PC-3 (cell line): ENCODE measurements at regions not wholly inside any gene's neighbourhood (a gene's known extent, or its start where the extent isn't known, plus 50 kb on each side); places are given as distances from the start of the nearest gene placed in this dataset.

Experiments used
- ATAC-seq: fragments of 200-7000 bp; cut with Tn5 transposase; 2 replicates; pipeline ENCODE4 v1.9.1; 2020; ENCODE audit warnings: mild to moderate bottlenecking, moderate library complexity
- BruUV-seq: library from RNA; stranded (reverse); fragments of 400-500 nt; replicated peaks from 2 replicates; lab custom pipeline; 2021; lab: Mats Ljungman, UMichigan
- CTCF ChIA-PET: fragments of 300-600 bp; sonication (Branson Sonifier 250); formaldehyde crosslinking; loops from one replicate; lab custom pipeline; 2022; ENCODE audit warnings: antibody characterized with exemption; lab: Charles Lee
- POLR2A ChIA-PET: fragments of 300-600 bp; sonication (Branson Sonifier 250); formaldehyde crosslinking; loops from one replicate; lab custom pipeline; 2022; ENCODE audit warnings: antibody characterized with exemption; ENCODE audit not compliant: unreplicated experiment; lab: Charles Lee
- DNase-seq: peaks from one replicate; pipeline ENCODE4 v3.0.0-alpha.2; 2015
- H2AFZ ChIP-seq: fragments of 300-600 bp; sonication (generic); 2 replicates; pipeline ENCODE4 v1.6.0; 2016; ENCODE audit warnings: antibody characterized with exemption, low read length
- H3F3A ChIP-seq: fragments of 300-600 bp; sonication (generic); one replicate; pipeline ENCODE4 v1.6.0; 2017; ENCODE audit warnings: antibody characterized with exemption, low read length, control low read depth, mild to moderate bottlenecking; ENCODE audit not compliant: unreplicated experiment
- H3K27ac ChIP-seq: fragments of 300-600 bp; sonication (generic); 2 replicates; pipeline ENCODE4 v1.5.1; 2016; ENCODE audit warnings: mild to moderate bottlenecking, low read length
- H3K27me3 ChIP-seq: fragments of 300-600 bp; sonication (generic); 2 replicates; pipeline ENCODE4 v1.6.1; 2016; ENCODE audit warnings: low read length, mixed read lengths
- H3K36me3 ChIP-seq: fragments of 300-600 bp; sonication (generic); 2 replicates; pipeline ENCODE4 v1.6.1; 2016; ENCODE audit warnings: low read depth, mixed run types, low read length, mixed read lengths
- H3K4me1 ChIP-seq: fragments of 300-600 bp; sonication (generic); 2 replicates; pipeline ENCODE4 v1.5.1; 2016; ENCODE audit warnings: low read length; ENCODE audit not compliant: insufficient read depth
- H3K4me2 ChIP-seq: fragments of 300-600 bp; sonication (generic); 2 replicates; pipeline ENCODE4 v1.6.0; 2016; ENCODE audit warnings: low read length
- H3K4me3 ChIP-seq: fragments of 300-600 bp; sonication (generic); 2 replicates; pipeline ENCODE4 v1.5.1; 2016; ENCODE audit warnings: mild to moderate bottlenecking, low read length, mixed read lengths
- H3K79me2 ChIP-seq: fragments of 300-600 bp; sonication (generic); 2 replicates; pipeline ENCODE4 v1.6.1; 2017; ENCODE audit warnings: low read length, mixed read lengths
- H3K9ac ChIP-seq: fragments of 300-600 bp; sonication (generic); 2 replicates; pipeline ENCODE4 v1.6.0; 2016; ENCODE audit warnings: mild to moderate bottlenecking, low read length
- H3K9me2 ChIP-seq: fragments of 300-600 bp; sonication (generic); replicated peaks from 2 replicates; pipeline ENCODE4 v1.6.1; 2016; ENCODE audit warnings: mixed run types, low read length, mixed read lengths
- H3K9me3 ChIP-seq: fragments of 300-600 bp; sonication (generic); 2 replicates; pipeline ENCODE4 v1.6.1; 2016; ENCODE audit warnings: low read length, mixed read lengths
- H4K20me1 ChIP-seq: fragments of 300-600 bp; sonication (generic); 2 replicates; pipeline ENCODE4 v1.6.1; 2016; ENCODE audit warnings: low read length, mixed read lengths
- CTCF ChIP-seq: fragments of 300-600 bp; sonication (generic); conservative IDR thresholded peaks from 2 replicates; pipeline ENCODE4 v1.5.1; 2017; ENCODE audit warnings: antibody characterized with exemption, low read depth, mild to moderate bottlenecking, low read length
- EZH2 ChIP-seq: fragments of 300-600 bp; sonication (generic); IDR thresholded peaks from one replicate; pipeline ENCODE4 v1.6.1; 2017; ENCODE audit warnings: antibody characterized with exemption, mild to moderate bottlenecking, low read length; ENCODE audit not compliant: unreplicated experiment
- EZH2phosphoT487 ChIP-seq: fragments of 300-600 bp; sonication (generic); IDR thresholded peaks from 2 replicates; pipeline ENCODE4 v1.6.1; 2018; ENCODE audit warnings: mild to moderate bottlenecking, antibody characterized with exemption, low read length, borderline replicate concordance
- intact Hi-C: fragments of 100-400 bp; cut with micrococcal nuclease; formaldehyde crosslinking; loops from 2 replicates; pipeline ENCODE4 v1.9.0; 2023

DNA sequence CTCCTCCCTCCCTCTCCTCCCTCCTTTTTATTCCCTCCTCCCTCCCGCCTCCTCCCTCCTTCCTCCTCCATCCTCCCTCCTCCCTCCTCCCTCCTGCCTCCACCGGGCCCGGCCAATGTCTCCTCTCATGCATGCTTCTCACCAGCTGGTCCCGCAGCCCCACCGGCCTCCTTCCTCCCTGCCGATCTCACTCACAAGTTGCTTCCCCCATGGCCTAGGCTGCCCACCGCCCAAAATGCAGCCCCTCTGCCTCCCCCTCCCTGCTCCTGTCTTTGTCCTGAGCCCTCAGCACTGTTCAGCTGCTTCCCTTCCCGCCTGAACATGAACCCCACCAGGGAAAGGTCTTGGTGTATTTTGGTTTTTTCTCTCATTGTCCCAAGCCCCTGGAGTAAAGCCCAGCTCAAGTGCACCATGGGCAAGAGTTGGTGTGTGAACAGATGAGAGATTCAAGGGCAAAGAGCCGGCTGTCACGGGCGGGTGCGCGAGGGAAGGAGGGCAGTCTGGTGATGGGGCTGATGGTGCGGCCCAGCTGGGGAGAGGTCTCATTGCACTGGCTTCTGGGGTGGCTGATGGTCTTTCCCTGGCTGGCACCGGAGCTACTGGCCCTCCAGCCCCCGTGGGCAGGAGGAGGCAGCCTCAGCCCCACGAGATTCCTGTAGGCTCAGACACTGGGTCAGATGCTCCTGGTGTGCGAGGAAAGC, 117.6 kb downstream of the TWIST2 start:
- intact Hi-C loops = no loop called here
- Histone ChIP-seq H3F3A (no peaks in the 10 kb centered on the region), H3K27ac (no peak overlapping the region), H3K4me2 (no peak overlapping the region), H3K9ac (no peak overlapping the region), H3K4me3 (no peak overlapping the region), H3K4me1 (no peaks in the 10 kb centered on the region), H3K9me2 (no peaks in the 10 kb centered on the region), H3K9me3 (no peaks in the 10 kb centered on the region), H3K79me2 (no peaks in the 10 kb centered on the region), H2AFZ (no peak overlapping the region), H3K36me3 (no peaks in the 10 kb centered on the region), H4K20me1 (no peaks in the 10 kb centered on the region), H3K27me3 (no peaks in the 10 kb centered on the region)
- POLR2A ChIA-PET = no interaction called here
- ATAC-seq = no peak
- DNase-seq = no peak
- TF ChIP-seq EZH2 = no peak
- CTCF ChIA-PET = no interaction called here
- no TSS peak for BruUV-seq

DNA sequence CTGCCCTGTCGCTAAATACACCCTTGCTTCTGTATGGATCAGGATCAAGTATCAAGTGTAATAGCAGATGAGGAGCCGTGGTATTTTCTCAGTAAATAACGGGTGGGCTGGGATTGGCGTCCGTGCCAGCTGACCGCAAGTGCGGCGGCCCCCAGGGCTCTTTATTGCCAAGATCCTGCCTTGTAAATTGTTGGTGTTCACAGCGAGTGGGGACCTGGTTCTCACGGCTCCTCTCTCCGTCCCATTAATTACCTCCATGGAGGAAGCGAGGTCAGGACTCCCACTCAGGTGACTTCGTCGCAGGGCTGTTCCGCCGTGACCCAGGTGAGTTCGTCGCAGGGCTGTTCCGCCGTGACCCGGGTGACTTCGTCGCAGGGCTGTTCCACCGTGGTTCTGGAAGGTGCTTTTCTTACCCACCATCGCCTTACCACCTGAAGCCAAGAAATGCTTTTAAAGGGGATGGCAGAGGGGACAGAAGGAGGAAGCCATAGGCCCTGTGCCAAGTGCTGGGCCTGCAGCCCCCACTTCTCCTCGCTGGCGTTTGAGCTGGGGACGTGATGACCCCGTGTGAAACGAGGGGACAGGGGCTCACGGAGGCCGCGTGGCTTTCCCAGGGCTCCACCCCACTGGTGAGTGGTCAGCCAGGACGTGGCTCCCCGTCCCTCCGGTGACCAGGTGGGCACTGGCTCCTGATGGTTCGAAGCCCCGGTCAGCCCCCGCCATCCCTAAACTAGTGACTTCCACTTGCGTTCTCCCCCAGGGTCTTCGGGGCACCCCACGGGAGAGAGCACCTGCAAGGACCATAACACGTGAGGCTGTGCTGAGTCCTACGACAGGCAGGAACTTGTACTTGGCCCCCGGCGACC, 118.4 kb downstream of the TWIST2 start:
- DNase-seq (no peak), ATAC-seq (no peak)
- ChIA-PET CTCF (no interaction called here), POLR2A (no interaction called here)
- Histone ChIP-seq H3K4me3 (no peak overlapping the region), H3F3A (no peaks in the 10 kb centered on the region), H3K4me2 (no peak overlapping the region), H3K9me2 (no peaks in the 10 kb centered on the region), H3K27ac (no peak overlapping the region), H3K79me2 (no peaks in the 10 kb centered on the region), H3K9ac (no peak overlapping the region), H3K36me3 (no peaks in the 10 kb centered on the region), H3K4me1 (no peaks in the 10 kb centered on the region), H3K27me3 (no peaks in the 10 kb centered on the region), H4K20me1 (no peaks in the 10 kb centered on the region), H3K9me3 (no peaks in the 10 kb centered on the region), H2AFZ (no peak overlapping the region)
- TF ChIP-seq EZH2phosphoT487 = no peak
- no peak for TF ChIP-seq EZH2
- TF ChIP-seq CTCF = no peak
- intact Hi-C loops = no loop called here
- BruUV-seq = no TSS peak

GRCh38 chr2:238967031-238967977, 119.4 kb downstream of the TWIST2 start:
- intact Hi-C loops = no loop called here
- no peak overlapping the region for H3K4me3 ChIP-seq
- no peak overlapping the region for H3K4me2 ChIP-seq
- no peaks in the 10 kb centered on the region for H3K4me1 ChIP-seq
- no peaks in the 10 kb centered on the region for H3K9me3 ChIP-seq
- ATAC-seq (no peak), DNase-seq (no peak)
- H3K9ac ChIP-seq = no peak overlapping the region
- H3K36me3 ChIP-seq = no peaks in the 10 kb centered on the region
- ChIA-PET POLR2A (no interaction called here), CTCF (no interaction called here)
- H3K9me2 ChIP-seq = no peaks in the 10 kb centered on the region
- no peak for TF ChIP-seq EZH2phosphoT487
- no peaks in the 10 kb centered on the region for H4K20me1 ChIP-seq
- H2AFZ ChIP-seq = no peak overlapping the region
- H3K27me3 ChIP-seq = no peaks in the 10 kb centered on the region
- H3F3A ChIP-seq = no peaks in the 10 kb centered on the region
- no TSS peak for BruUV-seq
- H3K79me2 ChIP-seq = no peaks in the 10 kb centered on the region
- no peak overlapping the region for H3K27ac ChIP-seq
